C4-2B (cell line): ENCODE measurements at regions not wholly inside any gene's neighbourhood (a gene's known extent, or its start where the extent isn't known, plus 50 kb on each side); places are given as distances from the start of the nearest gene placed in this dataset.

Source experiments
- ZFX ChIP-seq: fragments of 450-650 bp; IDR thresholded peaks from 2 replicates; pipeline ENCODE4 v1.6.1; 2017
- TF ChIP-seq, protein P1 (sequence below): fragments of 450-650 bp; conservative IDR thresholded peaks from 2 replicates; pipeline ENCODE4 v1.5.1; 2017; ENCODE audit warnings: mild to moderate bottlenecking

DNA sequence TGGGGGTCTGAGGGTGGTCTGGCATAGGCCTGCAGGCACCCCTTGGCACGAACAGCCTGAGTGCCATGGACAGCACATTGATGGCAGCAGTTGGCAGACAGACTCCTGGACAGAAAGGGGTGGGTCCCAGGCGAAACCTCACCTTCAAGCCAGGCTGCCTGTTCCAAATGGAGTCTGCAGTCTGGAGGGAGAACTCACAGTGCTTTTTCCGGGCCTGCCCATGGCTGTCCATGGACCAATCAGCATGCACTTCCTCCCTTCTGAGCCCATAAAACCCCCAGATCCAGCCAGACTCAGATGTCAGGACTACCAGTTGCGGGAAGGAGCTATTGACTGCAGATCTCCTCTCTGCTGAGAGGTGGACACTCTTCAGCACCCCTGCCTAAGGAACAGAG is 694.6 kb upstream of the ACVR2A start:
- TF ChIP-seq, protein P1, sequence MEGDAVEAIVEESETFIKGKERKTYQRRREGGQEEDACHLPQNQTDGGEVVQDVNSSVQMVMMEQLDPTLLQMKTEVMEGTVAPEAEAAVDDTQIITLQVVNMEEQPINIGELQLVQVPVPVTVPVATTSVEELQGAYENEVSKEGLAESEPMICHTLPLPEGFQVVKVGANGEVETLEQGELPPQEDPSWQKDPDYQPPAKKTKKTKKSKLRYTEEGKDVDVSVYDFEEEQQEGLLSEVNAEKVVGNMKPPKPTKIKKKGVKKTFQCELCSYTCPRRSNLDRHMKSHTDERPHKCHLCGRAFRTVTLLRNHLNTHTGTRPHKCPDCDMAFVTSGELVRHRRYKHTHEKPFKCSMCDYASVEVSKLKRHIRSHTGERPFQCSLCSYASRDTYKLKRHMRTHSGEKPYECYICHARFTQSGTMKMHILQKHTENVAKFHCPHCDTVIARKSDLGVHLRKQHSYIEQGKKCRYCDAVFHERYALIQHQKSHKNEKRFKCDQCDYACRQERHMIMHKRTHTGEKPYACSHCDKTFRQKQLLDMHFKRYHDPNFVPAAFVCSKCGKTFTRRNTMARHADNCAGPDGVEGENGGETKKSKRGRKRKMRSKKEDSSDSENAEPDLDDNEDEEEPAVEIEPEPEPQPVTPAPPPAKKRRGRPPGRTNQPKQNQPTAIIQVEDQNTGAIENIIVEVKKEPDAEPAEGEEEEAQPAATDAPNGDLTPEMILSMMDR = no peak
- TF ChIP-seq ZFX = no peak
